Muscle of leg (tissue), 3 donors: ENCODE measurements at regions not wholly inside any gene's neighbourhood (a gene's known extent, or its start where the extent isn't known, plus 50 kb on each side); places are given as distances from the start of the nearest gene placed in this dataset.

ENCODE experiments used
- DNase-seq: peaks from one replicate; pipeline ENCODE4 v3.0.0; 2013
- H3K27ac ChIP-seq: one replicate; pipeline ENCODE4 v1.5.1; 2013; ENCODE audit warnings: mild to moderate bottlenecking, low read length, control low read depth
- H3K27me3 ChIP-seq: one replicate; pipeline ENCODE4 v1.6.1; 2013; ENCODE audit warnings: low read length; ENCODE audit not compliant: control insufficient read depth, insufficient read depth
- H3K36me3 ChIP-seq: one replicate; pipeline ENCODE4 v1.6.1; 2013; ENCODE audit warnings: low read length; ENCODE audit not compliant: control insufficient read depth, insufficient read depth
- H3K4me1 ChIP-seq: one replicate; pipeline ENCODE4 v1.6.1; 2013; ENCODE audit warnings: low read length; ENCODE audit not compliant: control insufficient read depth, insufficient read depth
- H3K4me3 ChIP-seq: one replicate; pipeline ENCODE4 v1.5.1; 2013; ENCODE audit warnings: low read length, control low read depth
- H3K9me3 ChIP-seq: replicated peaks from 2 replicates; pipeline ENCODE4 v1.6.1; 2013; ENCODE audit warnings: low read depth, low read length; ENCODE audit not compliant: control insufficient read depth
- WGBS: methylation state at CpG from one replicate; pipeline ENCODE4 v1.1.5; 2013; ENCODE audit warnings: missing lambda C conversion rate; ENCODE audit not compliant: insufficient coverage; 5-methylcytosine and 5-hydroxymethylcytosine counted together

DNA sequence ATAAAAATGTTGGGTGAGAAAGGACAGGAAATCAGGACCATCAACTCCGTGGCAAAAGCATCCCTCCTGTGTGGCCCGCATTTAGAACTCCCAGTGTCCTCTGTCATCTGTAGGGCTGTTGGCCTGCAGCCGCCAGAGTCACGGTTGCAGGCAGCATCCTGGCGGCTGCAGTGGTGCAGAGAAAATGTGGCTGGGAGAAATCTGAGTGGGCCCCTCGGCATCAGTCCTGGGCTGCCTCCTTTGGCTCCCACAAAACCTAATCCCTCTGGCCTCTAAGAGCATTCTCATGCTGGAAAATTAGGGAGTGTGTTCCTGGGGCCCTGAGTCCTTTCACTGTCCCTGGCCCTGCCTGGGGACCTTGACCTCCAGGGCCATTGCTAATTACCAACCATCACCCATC is 121.9 kb downstream of the WT1 start:
- Histone ChIP-seq H3K4me3 (no peak overlapping the region), H3K9me3 (no peaks in the 10 kb centered on the region), H3K27me3 (no peaks in the 10 kb centered on the region), H3K36me3 (no peaks in the 10 kb centered on the region), H3K4me1 (no peaks in the 10 kb centered on the region), H3K27ac (no peak overlapping the region)
- no CpG with 5 or more reads among the region's 6 CpGs for WGBS
- no peak for DNase-seq

DNA sequence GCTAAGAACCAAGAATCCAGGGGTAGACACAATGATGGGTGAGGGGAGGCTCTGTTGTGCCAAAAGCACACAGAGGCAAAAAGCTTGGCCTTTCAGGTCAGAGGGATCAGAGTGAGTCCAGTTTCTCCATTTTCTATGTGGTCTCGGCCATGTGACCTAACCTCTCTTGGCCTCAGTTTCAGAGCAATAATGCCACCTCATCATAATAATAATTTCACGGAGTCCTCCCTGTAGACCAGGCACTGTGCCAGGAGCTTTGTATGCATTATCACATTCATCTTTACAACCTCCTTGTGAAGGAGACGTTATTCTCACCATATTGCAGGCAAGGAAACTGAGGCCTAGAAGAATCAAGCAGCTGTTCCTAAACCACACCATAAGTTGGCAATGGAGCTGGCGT is 120.2 kb downstream of the WT1 start:
- H3K27me3 ChIP-seq, result no peaks in the 10 kb centered on the region
- no peaks in the 10 kb centered on the region for H3K4me1 ChIP-seq
- H3K27ac ChIP-seq, result no peak overlapping the region
- no peaks in the 10 kb centered on the region for H3K36me3 ChIP-seq
- H3K4me3 ChIP-seq, result no peak overlapping the region
- WGBS, result 68% methylated on average over 2 of the region's 4 CpGs
- no peaks in the 10 kb centered on the region for H3K9me3 ChIP-seq
- no peak for DNase-seq

DNA sequence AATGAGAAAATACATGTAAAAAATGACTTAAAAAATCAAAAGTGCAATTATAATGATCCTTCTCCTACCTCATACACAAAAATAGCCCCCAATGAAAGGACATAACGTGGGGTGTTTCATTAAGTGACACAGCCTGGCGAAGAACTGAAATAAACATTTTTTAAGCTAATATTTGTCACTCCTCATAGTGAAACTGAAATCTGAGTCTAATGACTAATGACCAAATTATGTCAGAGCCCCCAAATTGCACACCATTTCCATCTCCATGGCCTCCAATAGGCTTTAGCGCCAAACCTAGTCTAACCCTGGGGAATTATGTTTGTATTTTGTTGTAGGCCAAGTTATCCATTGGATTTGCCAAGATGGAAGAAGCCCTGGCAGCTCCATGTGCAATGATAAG is 119.1 kb downstream of the WT1 start:
- Histone ChIP-seq H3K27me3 (no peaks in the 10 kb centered on the region), H3K4me3 (no peak overlapping the region), H3K9me3 (no peaks in the 10 kb centered on the region), H3K27ac (no peak overlapping the region), H3K4me1 (no peaks in the 10 kb centered on the region), H3K36me3 (no peaks in the 10 kb centered on the region)
- no peak for DNase-seq
- WGBS, result 83% methylated on average over 2 of the region's 3 CpGs

DNA sequence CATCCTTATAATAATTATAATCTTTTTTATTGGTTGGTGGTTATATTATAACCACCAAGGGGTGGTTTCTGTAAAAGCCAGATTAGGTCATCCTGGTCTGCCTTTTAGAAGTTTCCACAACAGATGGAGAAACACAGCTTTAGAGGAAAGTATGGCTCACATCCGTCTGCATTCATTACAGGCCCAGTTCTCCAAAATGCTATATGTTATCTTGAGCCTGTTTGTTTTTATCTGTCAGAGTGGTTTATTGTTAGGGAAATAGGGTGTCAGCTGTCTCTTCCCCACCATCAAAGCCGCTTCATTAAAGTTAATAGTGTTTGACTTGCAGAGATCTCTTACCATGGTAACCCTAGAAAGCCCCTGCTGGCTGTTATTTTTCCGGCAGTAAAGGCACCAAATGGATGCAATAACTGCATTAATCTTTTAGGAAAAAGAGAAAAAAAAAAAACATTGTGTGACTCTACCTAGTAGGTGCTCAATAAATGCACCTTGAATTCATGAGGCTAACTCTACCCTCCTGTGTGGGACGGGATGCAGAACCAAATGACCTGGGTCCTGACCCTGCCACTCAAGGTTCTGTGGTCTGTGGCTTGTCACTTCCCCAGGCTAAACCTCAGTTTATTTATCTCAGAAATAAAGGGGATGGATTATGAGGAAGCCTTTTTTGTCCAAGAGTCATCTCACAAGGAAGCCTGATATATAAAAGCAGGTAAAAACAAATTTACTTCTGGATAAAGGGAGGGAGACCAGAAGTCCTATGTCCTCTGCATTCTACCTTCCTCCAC is 118.3 kb downstream of the WT1 start:
- no peaks in the 10 kb centered on the region for H3K9me3 ChIP-seq
- DNase-seq, result no peak
- no peaks in the 10 kb centered on the region for H3K27me3 ChIP-seq
- no peak overlapping the region for H3K27ac ChIP-seq
- no peaks in the 10 kb centered on the region for H3K36me3 ChIP-seq
- 77% methylated on average over 2 of the region's 4 CpGs for WGBS
- H3K4me3 ChIP-seq, result no peak overlapping the region
- H3K4me1 ChIP-seq, result no peaks in the 10 kb centered on the region

DNA sequence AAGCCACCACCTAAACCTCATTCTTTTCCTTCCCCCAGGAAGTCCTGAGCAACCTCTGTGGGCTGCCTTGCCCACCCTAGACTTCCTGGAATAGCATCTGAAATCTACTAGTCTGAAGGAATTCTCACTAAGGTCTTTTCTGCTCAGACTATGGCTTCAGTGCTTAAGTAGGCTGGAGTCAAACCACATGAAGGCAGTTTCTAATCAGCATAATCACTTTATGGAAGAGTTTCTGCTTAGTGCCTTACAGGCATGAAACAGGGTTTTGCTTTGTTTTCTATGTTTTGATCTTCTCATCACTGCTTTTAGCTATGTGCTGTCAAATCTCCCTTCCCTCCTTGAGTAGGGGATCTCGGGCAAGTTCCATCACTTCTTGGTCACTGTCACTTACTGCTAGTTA is 117.7 kb downstream of the WT1 start:
- no CpG with 5 or more reads among the region's 1 CpG for WGBS
- Histone ChIP-seq H3K27me3 (peaks cover under 1% of the 10 kb centered on the region), H3K9me3 (no peaks in the 10 kb centered on the region), H3K36me3 (no peaks in the 10 kb centered on the region), H3K27ac (no peak overlapping the region), H3K4me1 (no peaks in the 10 kb centered on the region), H3K4me3 (no peak overlapping the region)
- no peak for DNase-seq

- WGBS, result 75% methylated on average over 2 of the region's 5 CpGs
- DNase-seq, result no peak
- Histone ChIP-seq H3K27ac (no peak overlapping the region), H3K27me3 (peaks cover 2% of the 10 kb centered on the region), H3K4me1 (no peaks in the 10 kb centered on the region), H3K36me3 (no peaks in the 10 kb centered on the region), H3K4me3 (no peak overlapping the region), H3K9me3 (no peaks in the 10 kb centered on the region)
Observed at GRCh38 chr11:32318071-32319055, 117.0 kb downstream of the WT1 start.

- H3K4me3 ChIP-seq, result no peak overlapping the region
- no peak overlapping the region for H3K27ac ChIP-seq
- no peaks in the 10 kb centered on the region for H3K36me3 ChIP-seq
- H3K4me1 ChIP-seq, result no peaks in the 10 kb centered on the region
- H3K9me3 ChIP-seq, result no peaks in the 10 kb centered on the region
- no CpG with 5 or more reads among the region's 3 CpGs for WGBS
- no peak for DNase-seq
- H3K27me3 ChIP-seq, result peaks cover 3% of the 10 kb centered on the region
Observed at GRCh38 chr11:32323814-32324130, 111.6 kb downstream of the WT1 start.

GRCh38 chr11:32325187-32325586 is 110.2 kb downstream of the WT1 start:
- Histone ChIP-seq H3K4me3 (no peak overlapping the region), H3K4me1 (no peaks in the 10 kb centered on the region), H3K27ac (no peak overlapping the region), H3K9me3 (no peaks in the 10 kb centered on the region), H3K27me3 (peaks cover 3% of the 10 kb centered on the region), H3K36me3 (no peaks in the 10 kb centered on the region)
- 50% methylated on average over 2 of the region's 3 CpGs for WGBS
- DNase-seq, result no peak

GRCh38 chr11:32325725-32326124 is 109.6 kb downstream of the WT1 start:
- peaks cover 3% of the 10 kb centered on the region for H3K27me3 ChIP-seq
- no peak overlapping the region for H3K27ac ChIP-seq
- H3K9me3 ChIP-seq, result no peaks in the 10 kb centered on the region
- no peaks in the 10 kb centered on the region for H3K36me3 ChIP-seq
- no peak overlapping the region for H3K4me3 ChIP-seq
- no peaks in the 10 kb centered on the region for H3K4me1 ChIP-seq
- no peak for DNase-seq
- no CpG with 5 or more reads among the region's 2 CpGs for WGBS

- no CpG with 5 or more reads among the region's 3 CpGs for WGBS
- Histone ChIP-seq H3K27ac (no peak overlapping the region), H3K9me3 (no peaks in the 10 kb centered on the region), H3K4me3 (no peak overlapping the region), H3K27me3 (peaks cover 3% of the 10 kb centered on the region), H3K4me1 (no peaks in the 10 kb centered on the region), H3K36me3 (no peaks in the 10 kb centered on the region)
- no peak for DNase-seq
Observed at GRCh38 chr11:32326522-32326921, 108.8 kb downstream of the WT1 start.
